Smooth muscle cell (in vitro differentiated cells): ENCODE measurements at regions not wholly inside any gene's neighbourhood (a gene's known extent, or its start where the extent isn't known, plus 50 kb on each side); places are given as distances from the start of the nearest gene placed in this dataset.
A peak's percentile ranks its signal among the peaks of the same experiment; 100 is the strongest.

Experiments used
- DNase-seq: peaks from one replicate; lab custom pipeline; 2025; ENCODE audit not compliant: unreplicated experiment; lab: John Stamatoyannopoulos, UW
- H2AFZ ChIP-seq: fragments of 200-600 bp; sonication (generic); 2 replicates; pipeline ENCODE4 v1.6.0; 2016; ENCODE audit warnings: antibody characterized with exemption, low read depth, mild to moderate bottlenecking
- H3F3A ChIP-seq: fragments of 200-600 bp; sonication (generic); 2 replicates; pipeline ENCODE4 v1.6.0; 2017; ENCODE audit warnings: antibody characterized with exemption, low read depth
- H3K27ac ChIP-seq: fragments of 200-600 bp; sonication (generic); 2 replicates; pipeline ENCODE4 v1.5.1; 2016; ENCODE audit warnings: low read depth, mild to moderate bottlenecking
- H3K27me3 ChIP-seq: fragments of 200-600 bp; sonication (generic); 2 replicates; pipeline ENCODE4 v1.6.1; 2016; ENCODE audit warnings: low read depth, mild to moderate bottlenecking
- H3K36me3 ChIP-seq: fragments of 200-600 bp; sonication (generic); 2 replicates; pipeline ENCODE4 v1.5.1; 2016; ENCODE audit warnings: low read depth
- H3K4me1 ChIP-seq: fragments of 200-600 bp; sonication (generic); 2 replicates; pipeline ENCODE4 v1.5.1; 2016; ENCODE audit warnings: low read depth
- H3K4me2 ChIP-seq: fragments of 200-600 bp; sonication (generic); 2 replicates; pipeline ENCODE4 v1.6.0; 2016; ENCODE audit warnings: mild to moderate bottlenecking
- H3K4me3 ChIP-seq: fragments of 200-600 bp; sonication (generic); 2 replicates; pipeline ENCODE4 v1.5.1; 2016; ENCODE audit warnings: mild to moderate bottlenecking
- H3K79me2 ChIP-seq: fragments of 200-600 bp; sonication (generic); 2 replicates; pipeline ENCODE4 v1.6.0; 2016; ENCODE audit warnings: low read depth, mild to moderate bottlenecking
- H3K9ac ChIP-seq: fragments of 200-600 bp; sonication (generic); 2 replicates; pipeline ENCODE4 v1.6.0; 2016; ENCODE audit warnings: low read depth
- H3K9me3 ChIP-seq: fragments of 200-600 bp; sonication (generic); replicated peaks from 2 replicates; pipeline ENCODE4 v1.5.1; 2016; ENCODE audit warnings: low read depth
- H4K20me1 ChIP-seq: fragments of 200-600 bp; sonication (generic); 2 replicates; pipeline ENCODE4 v1.6.0; 2016; ENCODE audit warnings: low read depth
- CTCF ChIP-seq: fragments of 200-600 bp; sonication (generic); IDR thresholded peaks from 2 replicates; pipeline ENCODE4 v1.5.1; 2017; ENCODE audit warnings: borderline replicate concordance, mild to moderate bottlenecking, antibody characterized with exemption; ENCODE audit not compliant: insufficient read depth, poor library complexity, severe bottlenecking
- WGBS: methylation state at CpG from one replicate; pipeline ENCODE4 v1.1.7; 2016; ENCODE audit warnings: low lambda C conversion rate; 5-methylcytosine and 5-hydroxymethylcytosine counted together

GRCh38 chr4:123564758-123565346 lies 168.3 kb downstream of the SPRY1 start:
- Histone ChIP-seq H3K27ac (no peak overlapping the region), H3K4me3 (no peak overlapping the region), H3K27me3 (no peaks in the 10 kb centered on the region), H4K20me1 (no peaks in the 10 kb centered on the region), H3K9ac (no peak overlapping the region), H2AFZ (no peak overlapping the region), H3K4me2 (peak overlapping the region; percentile 33), H3K9me3 (no peaks in the 10 kb centered on the region), H3K79me2 (no peaks in the 10 kb centered on the region), H3K4me1 (peaks cover 10% of the 10 kb centered on the region), H3K36me3 (no peaks in the 10 kb centered on the region), H3F3A (no peaks in the 10 kb centered on the region)
- DNase-seq = no peak
- 37% methylated on average over 6 of the region's 6 CpGs for WGBS
- TF ChIP-seq CTCF = peak; percentile 53

GRCh38 chr4:123568936-123569335 lies 172.3 kb downstream of the SPRY1 start:
- H3K27ac ChIP-seq = no peak overlapping the region
- no peaks in the 10 kb centered on the region for H4K20me1 ChIP-seq
- H3K4me2 ChIP-seq = no peak overlapping the region
- H3K9me3 ChIP-seq = peaks cover 2% of the 10 kb centered on the region
- no peak overlapping the region for H3K4me3 ChIP-seq
- H3K36me3 ChIP-seq = no peaks in the 10 kb centered on the region
- no peak overlapping the region for H3K9ac ChIP-seq
- H3K27me3 ChIP-seq = no peaks in the 10 kb centered on the region
- no peaks in the 10 kb centered on the region for H3K79me2 ChIP-seq
- H3F3A ChIP-seq = no peaks in the 10 kb centered on the region
- peaks cover 2% of the 10 kb centered on the region for H3K4me1 ChIP-seq
- no peak overlapping the region for H2AFZ ChIP-seq
- no peak for TF ChIP-seq CTCF
- DNase-seq = no peak
- WGBS = 52% methylated on average over 2 of the region's 2 CpGs

- 91% methylated on average over 2 of the region's 2 CpGs for WGBS
- H3K36me3 ChIP-seq = no peaks in the 10 kb centered on the region
- no peak overlapping the region for H3K4me3 ChIP-seq
- no peaks in the 10 kb centered on the region for H4K20me1 ChIP-seq
- no peak overlapping the region for H3K4me2 ChIP-seq
- TF ChIP-seq CTCF = no peak
- no peak for DNase-seq
- no peaks in the 10 kb centered on the region for H3F3A ChIP-seq
- no peaks in the 10 kb centered on the region for H3K79me2 ChIP-seq
- H3K9ac ChIP-seq = no peak overlapping the region
- no peak overlapping the region for H2AFZ ChIP-seq
- H3K27me3 ChIP-seq = no peaks in the 10 kb centered on the region
- H3K4me1 ChIP-seq = peaks cover under 1% of the 10 kb centered on the region
- no peak overlapping the region for H3K27ac ChIP-seq
- H3K9me3 ChIP-seq = peaks cover 2% of the 10 kb centered on the region
Measured at GRCh38 chr4:123569541-123569940, 172.9 kb downstream of the SPRY1 start.

GRCh38 chr4:123573866-123574508 lies 177.4 kb downstream of the SPRY1 start:
- H4K20me1 ChIP-seq = no peaks in the 10 kb centered on the region
- TF ChIP-seq CTCF = no peak
- WGBS = 79% methylated on average over 8 of the region's 8 CpGs
- no peaks in the 10 kb centered on the region for H3K27me3 ChIP-seq
- H3K79me2 ChIP-seq = no peaks in the 10 kb centered on the region
- no peak overlapping the region for H3K27ac ChIP-seq
- no peak overlapping the region for H3K9ac ChIP-seq
- DNase-seq = no peak
- H3K4me1 ChIP-seq = no peaks in the 10 kb centered on the region
- H3K4me2 ChIP-seq = no peak overlapping the region
- no peaks in the 10 kb centered on the region for H3K36me3 ChIP-seq
- no peak overlapping the region for H2AFZ ChIP-seq
- H3K9me3 ChIP-seq = peaks cover 2% of the 10 kb centered on the region
- no peaks in the 10 kb centered on the region for H3F3A ChIP-seq
- no peak overlapping the region for H3K4me3 ChIP-seq
